Effector memory CD4-positive, alpha-beta T cell (primary cell): ENCODE measurements at regions not wholly inside any gene's neighbourhood (a gene's known extent, or its start where the extent isn't known, plus 50 kb on each side); places are given as distances from the start of the nearest gene placed in this dataset.

Experiments used
- DNase-seq, 3 donors: peaks; one replicate each; pipeline ENCODE4 v3.0.0-alpha.2; 2020
- H3K27ac ChIP-seq: 2 replicates; pipeline ENCODE4 v1.7.0; 2013; ENCODE audit warnings: mild to moderate bottlenecking, low read length, moderate library complexity; ENCODE audit not compliant: insufficient read depth, poor library complexity, severe bottlenecking
- H3K27me3 ChIP-seq: replicated peaks from 2 replicates; pipeline ENCODE4 v1.7.0; 2013; ENCODE audit warnings: mild to moderate bottlenecking, low read length; ENCODE audit not compliant: insufficient read depth, control insufficient read depth, poor library complexity, severe bottlenecking
- H3K36me3 ChIP-seq: 2 replicates; pipeline ENCODE4 v1.7.0; 2013; ENCODE audit warnings: mild to moderate bottlenecking, low read length, moderate library complexity; ENCODE audit not compliant: control insufficient read depth, insufficient read depth
- H3K4me1 ChIP-seq: 2 replicates; pipeline ENCODE4 v1.7.0; 2013; ENCODE audit warnings: low read length, mild to moderate bottlenecking; ENCODE audit not compliant: control insufficient read depth, insufficient read depth, poor library complexity, severe bottlenecking
- H3K4me3 ChIP-seq: 2 replicates; pipeline ENCODE4 v1.7.0; 2013; ENCODE audit warnings: low read length, low read depth, mild to moderate bottlenecking; ENCODE audit not compliant: insufficient read depth, poor library complexity, severe bottlenecking
- H3K9me3 ChIP-seq: 2 replicates; pipeline ENCODE4 v1.7.0; 2013; ENCODE audit warnings: mild to moderate bottlenecking, low read length, moderate library complexity; ENCODE audit not compliant: control insufficient read depth

GRCh38 chr10:84765086-84765485, 436.7 kb downstream of the CCSER2 start:
- Histone ChIP-seq H3K36me3 (no peaks in the 10 kb centered on the region), H3K9me3 (no peaks in the 10 kb centered on the region), H3K27ac (no peak overlapping the region), H3K27me3 (no peaks in the 10 kb centered on the region), H3K4me1 (no peaks in the 10 kb centered on the region), H3K4me3 (no peak overlapping the region)
- no peak for DNase-seq

- no peaks in the 10 kb centered on the region for H3K9me3 ChIP-seq
- H3K4me1 ChIP-seq, result no peaks in the 10 kb centered on the region
- no peak overlapping the region for H3K27ac ChIP-seq
- no peaks in the 10 kb centered on the region for H3K36me3 ChIP-seq
- no peaks in the 10 kb centered on the region for H3K27me3 ChIP-seq
- H3K4me3 ChIP-seq, result no peak overlapping the region
- DNase-seq, result no peak
Measured at GRCh38 chr10:84765656-84766055, 437.3 kb downstream of the CCSER2 start.

- H3K4me3 ChIP-seq, result no peak overlapping the region
- no peak for DNase-seq
- H3K4me1 ChIP-seq, result no peaks in the 10 kb centered on the region
- no peaks in the 10 kb centered on the region for H3K27me3 ChIP-seq
- no peaks in the 10 kb centered on the region for H3K36me3 ChIP-seq
- H3K27ac ChIP-seq, result no peak overlapping the region
- H3K9me3 ChIP-seq, result no peaks in the 10 kb centered on the region
Measured at GRCh38 chr10:84766923-84767322, 438.5 kb downstream of the CCSER2 start.

- no peak overlapping the region for H3K4me3 ChIP-seq
- DNase-seq, result no peak
- no peak overlapping the region for H3K27ac ChIP-seq
- no peaks in the 10 kb centered on the region for H3K27me3 ChIP-seq
- no peaks in the 10 kb centered on the region for H3K36me3 ChIP-seq
- H3K9me3 ChIP-seq, result no peaks in the 10 kb centered on the region
- H3K4me1 ChIP-seq, result no peaks in the 10 kb centered on the region
Measured at GRCh38 chr10:84768132-84768531, 439.7 kb downstream of the CCSER2 start.

- H3K27ac ChIP-seq, result no peak overlapping the region
- no peak for DNase-seq
- no peaks in the 10 kb centered on the region for H3K36me3 ChIP-seq
- H3K9me3 ChIP-seq, result no peaks in the 10 kb centered on the region
- no peaks in the 10 kb centered on the region for H3K27me3 ChIP-seq
- H3K4me3 ChIP-seq, result no peak overlapping the region
- no peaks in the 10 kb centered on the region for H3K4me1 ChIP-seq
Measured at GRCh38 chr10:84770824-84771223, 442.4 kb downstream of the CCSER2 start.

GRCh38 chr10:84783386-84783785, 455.0 kb downstream of the CCSER2 start:
- Histone ChIP-seq H3K4me1 (no peaks in the 10 kb centered on the region), H3K9me3 (no peaks in the 10 kb centered on the region), H3K36me3 (no peaks in the 10 kb centered on the region), H3K4me3 (no peak overlapping the region), H3K27ac (no peak overlapping the region), H3K27me3 (no peaks in the 10 kb centered on the region)
- DNase-seq, result no peak

GRCh38 chr10:84783909-84784308, 455.5 kb downstream of the CCSER2 start:
- Histone ChIP-seq H3K9me3 (no peaks in the 10 kb centered on the region), H3K27ac (no peak overlapping the region), H3K4me1 (no peaks in the 10 kb centered on the region), H3K4me3 (no peak overlapping the region), H3K27me3 (no peaks in the 10 kb centered on the region), H3K36me3 (no peaks in the 10 kb centered on the region)
- DNase-seq, result no peak

- no peaks in the 10 kb centered on the region for H3K4me1 ChIP-seq
- no peak for DNase-seq
- H3K9me3 ChIP-seq, result no peaks in the 10 kb centered on the region
- no peaks in the 10 kb centered on the region for H3K36me3 ChIP-seq
- no peak overlapping the region for H3K27ac ChIP-seq
- no peak overlapping the region for H3K4me3 ChIP-seq
- H3K27me3 ChIP-seq, result no peaks in the 10 kb centered on the region
Measured at GRCh38 chr10:84784749-84785148, 456.4 kb downstream of the CCSER2 start.

GRCh38 chr10:84789026-84789425, 460.6 kb downstream of the CCSER2 start:
- H3K4me3 ChIP-seq, result no peak overlapping the region
- DNase-seq, result no peak
- no peak overlapping the region for H3K27ac ChIP-seq
- no peaks in the 10 kb centered on the region for H3K27me3 ChIP-seq
- H3K4me1 ChIP-seq, result no peaks in the 10 kb centered on the region
- H3K9me3 ChIP-seq, result no peaks in the 10 kb centered on the region
- H3K36me3 ChIP-seq, result no peaks in the 10 kb centered on the region

GRCh38 chr10:84798312-84798711, 469.9 kb downstream of the CCSER2 start:
- H3K4me3 ChIP-seq, result no peak overlapping the region
- H3K27ac ChIP-seq, result no peak overlapping the region
- DNase-seq, result no peak
- no peaks in the 10 kb centered on the region for H3K9me3 ChIP-seq
- no peaks in the 10 kb centered on the region for H3K36me3 ChIP-seq
- no peaks in the 10 kb centered on the region for H3K4me1 ChIP-seq
- H3K27me3 ChIP-seq, result no peaks in the 10 kb centered on the region

GRCh38 chr10:84801156-84801555, 472.8 kb downstream of the CCSER2 start:
- DNase-seq, result no peak
- Histone ChIP-seq H3K36me3 (no peaks in the 10 kb centered on the region), H3K9me3 (no peaks in the 10 kb centered on the region), H3K27me3 (no peaks in the 10 kb centered on the region), H3K27ac (no peak overlapping the region), H3K4me3 (no peak overlapping the region), H3K4me1 (no peaks in the 10 kb centered on the region)
